ENCODE measurements at regions not wholly inside any gene's neighbourhood (a gene's known extent, or its start where the extent isn't known, plus 50 kb on each side); places are given as distances from the start of the nearest gene placed in this dataset.

DNA sequence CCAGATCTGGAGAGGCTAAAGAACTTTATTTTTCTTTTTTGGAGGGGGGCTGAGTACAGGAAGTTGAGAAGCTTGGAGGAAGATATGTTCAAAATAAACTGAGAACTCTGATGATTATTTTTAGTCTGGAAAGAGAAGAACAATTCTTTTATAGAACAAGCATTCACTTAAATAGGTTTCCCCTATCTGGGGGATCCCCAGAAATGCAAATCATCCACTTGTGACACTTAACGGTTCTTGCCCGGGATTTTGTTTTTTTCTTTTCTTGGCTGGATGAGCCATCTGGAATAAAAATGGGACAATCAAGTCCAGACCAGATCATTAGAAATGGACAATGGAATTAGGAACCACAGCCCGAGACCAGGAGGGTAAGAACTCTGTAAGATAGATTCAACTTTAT lies 95.9 kb upstream of the EGR2 start (continued):
- TF ChIP-seq, protein P1, sequence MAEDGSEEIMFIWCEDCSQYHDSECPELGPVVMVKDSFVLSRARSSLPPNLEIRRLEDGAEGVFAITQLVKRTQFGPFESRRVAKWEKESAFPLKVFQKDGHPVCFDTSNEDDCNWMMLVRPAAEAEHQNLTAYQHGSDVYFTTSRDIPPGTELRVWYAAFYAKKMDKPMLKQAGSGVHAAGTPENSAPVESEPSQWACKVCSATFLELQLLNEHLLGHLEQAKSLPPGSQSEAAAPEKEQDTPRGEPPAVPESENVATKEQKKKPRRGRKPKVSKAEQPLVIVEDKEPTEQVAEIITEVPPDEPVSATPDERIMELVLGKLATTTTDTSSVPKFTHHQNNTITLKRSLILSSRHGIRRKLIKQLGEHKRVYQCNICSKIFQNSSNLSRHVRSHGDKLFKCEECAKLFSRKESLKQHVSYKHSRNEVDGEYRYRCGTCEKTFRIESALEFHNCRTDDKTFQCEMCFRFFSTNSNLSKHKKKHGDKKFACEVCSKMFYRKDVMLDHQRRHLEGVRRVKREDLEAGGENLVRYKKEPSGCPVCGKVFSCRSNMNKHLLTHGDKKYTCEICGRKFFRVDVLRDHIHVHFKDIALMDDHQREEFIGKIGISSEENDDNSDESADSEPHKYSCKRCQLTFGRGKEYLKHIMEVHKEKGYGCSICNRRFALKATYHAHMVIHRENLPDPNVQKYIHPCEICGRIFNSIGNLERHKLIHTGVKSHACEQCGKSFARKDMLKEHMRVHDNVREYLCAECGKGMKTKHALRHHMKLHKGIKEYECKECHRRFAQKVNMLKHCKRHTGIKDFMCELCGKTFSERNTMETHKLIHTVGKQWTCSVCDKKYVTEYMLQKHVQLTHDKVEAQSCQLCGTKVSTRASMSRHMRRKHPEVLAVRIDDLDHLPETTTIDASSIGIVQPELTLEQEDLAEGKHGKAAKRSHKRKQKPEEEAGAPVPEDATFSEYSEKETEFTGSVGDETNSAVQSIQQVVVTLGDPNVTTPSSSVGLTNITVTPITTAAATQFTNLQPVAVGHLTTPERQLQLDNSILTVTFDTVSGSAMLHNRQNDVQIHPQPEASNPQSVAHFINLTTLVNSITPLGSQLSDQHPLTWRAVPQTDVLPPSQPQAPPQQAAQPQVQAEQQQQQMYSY (CRISPR knock-in tag; IDR thresholded peaks at IDR 0.05), result no peak
- TF ChIP-seq IKZF1 (conservative IDR thresholded peaks at IDR 0.05) (peak; percentile 64), EP300 (IDR thresholded peaks at IDR 0.05; ENCODE audit: borderline replicate concordance in 1 of 2, control insufficient read depth in 1 of 2, low read depth in 2 of 2, low read length in 2 of 2) (peak in 1 of 2 experiments; percentile 63; a peak in 1 of 4 replicates), SREBF1 (IDR thresholded peaks at IDR 0.05; ENCODE audit: low read length) (no peak), CHD2 (IDR thresholded peaks at IDR 0.05; ENCODE audit: borderline replicate concordance, low read depth, low read length) (no peak), MTA3 (IDR thresholded peaks at IDR 0.05; ENCODE audit: borderline replicate concordance, low read length) (0 out of 2 replicates have a peak, but pooled peaks have one; percentile 14), IKZF2 (IDR thresholded peaks at IDR 0.05) (peak; percentile 31 to 46; a peak in 2 of 4 replicates), GABPA (IDR thresholded peaks at IDR 0.05; ENCODE audit: low read depth) (0 out of 2 replicates have a peak, but pooled peaks have one; percentile 22), CREM (IDR thresholded peaks at IDR 0.05; ENCODE audit: low read depth) (peak; percentile 24; the same call in 1 of the 2 replicates)
